ENCODE measurements at regions not wholly inside any gene's neighbourhood (a gene's known extent, or its start where the extent isn't known, plus 50 kb on each side); places are given as distances from the start of the nearest gene placed in this dataset.

DNA sequence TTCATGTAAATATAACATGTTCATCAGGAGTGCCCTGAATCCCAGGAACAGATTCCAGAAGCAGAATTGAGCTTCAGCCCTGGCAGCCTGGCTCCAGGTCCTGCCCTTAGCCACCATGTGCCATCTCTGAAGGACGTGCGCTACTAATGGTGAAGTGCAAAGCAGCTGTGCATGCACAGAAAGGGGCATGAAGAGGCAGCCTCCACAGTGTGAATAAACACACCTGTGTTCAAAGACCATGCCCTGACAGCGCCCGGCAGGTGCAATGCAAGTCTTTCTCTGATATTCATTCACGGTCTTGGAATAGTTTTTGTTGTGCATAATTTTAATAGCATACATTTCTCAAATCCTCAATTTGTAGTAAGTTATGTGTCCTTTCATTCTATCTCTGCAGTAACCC is 250.4 kb upstream of the TCERG1L start (continued):
- TF ChIP-seq, protein P1, sequence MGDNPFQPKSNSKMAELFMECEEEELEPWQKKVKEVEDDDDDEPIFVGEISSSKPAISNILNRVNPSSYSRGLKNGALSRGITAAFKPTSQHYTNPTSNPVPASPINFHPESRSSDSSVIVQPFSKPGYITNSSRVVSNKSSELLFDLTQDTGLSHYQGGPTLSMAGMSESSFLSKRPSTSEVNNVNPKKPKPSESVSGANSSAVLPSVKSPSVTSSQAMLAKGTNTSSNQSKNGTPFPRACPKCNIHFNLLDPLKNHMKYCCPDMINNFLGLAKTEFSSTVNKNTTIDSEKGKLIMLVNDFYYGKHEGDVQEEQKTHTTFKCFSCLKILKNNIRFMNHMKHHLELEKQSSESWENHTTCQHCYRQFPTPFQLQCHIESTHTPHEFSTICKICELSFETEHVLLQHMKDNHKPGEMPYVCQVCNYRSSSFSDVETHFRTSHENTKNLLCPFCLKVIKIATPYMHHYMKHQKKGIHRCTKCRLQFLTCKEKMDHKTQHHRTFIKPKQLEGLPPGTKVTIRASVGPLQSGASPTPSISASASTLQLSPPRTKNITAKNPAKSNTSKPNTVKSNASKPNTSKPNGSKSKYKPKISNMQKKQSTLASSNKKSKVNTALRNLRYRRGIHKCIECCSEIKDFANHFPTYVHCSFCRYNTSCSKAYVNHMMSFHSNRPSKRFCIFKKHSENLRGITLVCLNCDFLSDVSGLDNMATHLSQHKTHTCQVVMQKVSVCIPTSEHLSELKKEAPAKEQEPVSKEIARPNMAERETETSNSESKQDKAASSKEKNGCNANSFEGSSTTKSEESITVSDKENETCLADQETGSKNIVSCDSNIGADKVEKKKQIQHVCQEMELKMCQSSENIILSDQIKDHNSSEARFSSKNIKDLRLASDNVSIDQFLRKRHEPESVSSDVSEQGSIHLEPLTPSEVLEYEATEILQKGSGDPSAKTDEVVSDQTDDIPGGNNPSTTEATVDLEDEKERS (CRISPR knock-in tag; IDR thresholded peaks at IDR 0.05) = no peak
- TF ChIP-seq PHF20 (CRISPR knock-in tag; IDR thresholded peaks at IDR 0.05) (no peak), HNRNPK (IDR thresholded peaks at IDR 0.05; ENCODE audit: low read depth, low read length, poor library complexity, severe bottlenecking) (no peak), MYNN (CRISPR knock-in tag; IDR thresholded peaks at IDR 0.05; ENCODE audit: low read depth) (no peak)

DNA sequence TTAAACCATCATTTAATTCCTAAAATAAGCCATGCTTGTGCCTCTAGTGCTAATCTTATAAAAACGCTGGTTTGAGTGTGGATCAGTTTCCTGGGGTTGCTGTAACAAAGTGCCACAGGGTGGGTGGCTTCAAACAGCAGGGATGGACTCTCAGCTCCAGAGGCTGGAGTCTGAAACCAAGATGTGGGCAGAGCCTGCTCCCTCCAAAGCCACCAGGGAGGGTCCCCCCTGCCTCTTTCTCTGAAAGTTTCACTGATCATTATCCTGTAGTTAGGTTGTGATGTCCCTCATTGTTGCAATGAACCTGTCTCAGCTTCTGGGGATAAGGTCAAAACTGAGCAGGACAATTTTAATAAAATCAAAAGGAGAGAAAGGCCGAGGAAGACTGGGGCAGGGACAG is 251.9 kb upstream of the TCERG1L start:
- no TSS peak for BruUV-seq (replicated peaks)
- no peaks in the 10 kb centered on the region for H3K36me3 ChIP-seq (replicated peaks in 1 of 2; ENCODE audit: control insufficient read depth in 1 of 2, insufficient read depth in 2 of 2, low read length in 2 of 2)
- no peaks in the 10 kb centered on the region for H3K9me3 ChIP-seq (ENCODE audit: low read length)
- H3K4me1 ChIP-seq (ENCODE audit: insufficient read depth, low read length) = no peaks in the 10 kb centered on the region
- DNase-seq (ENCODE audit: low spot score) (no peak), FAIRE-seq (no peak), ATAC-seq (no peak)
- no peak overlapping the region for H3K9ac ChIP-seq (ENCODE audit: insufficient read depth, low read depth, low read length)
- intact Hi-C loops (cut with micrococcal nuclease; ENCODE audit: unreplicated experiment) = no loop called here
- H4K20me1 ChIP-seq (ENCODE audit: insufficient read depth, low read length) = no peaks in the 10 kb centered on the region
- in situ Hi-C loops (cut with HindIII; ENCODE audit: extremely low pct_ligation_motif_present, low pct_unique_long_range_greater_than_20kb) = no loop called here
- peaks cover 2 to 29% of the 10 kb centered on the region in 2 experiments; a peak in 4 of 5 replicates for H3K27me3 ChIP-seq (ENCODE audit: control insufficient read depth in 1 of 2, insufficient read depth in 2 of 2, low read length in 2 of 2)
- POLR2A ChIA-PET = no interaction called here
- no peak overlapping the region for H3K4me2 ChIP-seq (ENCODE audit: low read depth, low read length)
- no peak overlapping the region for H2AFZ ChIP-seq (ENCODE audit: low read length)
- H3K4me3 ChIP-seq (replicated peaks in 1 of 3; ENCODE audit: insufficient read depth in 1 of 3, low read depth in 2 of 3, low read length in 3 of 3) = no peak overlapping the region
- H3K79me2 ChIP-seq (ENCODE audit: insufficient read depth, low read length) = no peaks in the 10 kb centered on the region
- no peak overlapping the region for H3K27ac ChIP-seq (ENCODE audit: extremely low read length, insufficient read depth, low read length)
- CTCF ChIA-PET (ENCODE audit: low intra/inter-chr PET ratio, low total read pairs) = no interaction called here
- WGBS (ENCODE audit: low lambda C conversion rate) = 0% methylated on average over 2 of the region's 2 CpGs
- TF ChIP-seq NCOA5 (CRISPR knock-in tag; IDR thresholded peaks at IDR 0.05) (no peak), ZNF720 (CRISPR knock-in tag; IDR thresholded peaks at IDR 0.05) (no peak), HHEX (CRISPR knock-in tag; IDR thresholded peaks at IDR 0.05) (no peak), ZNF253 (CRISPR knock-in tag; IDR thresholded peaks at IDR 0.05; ENCODE audit: borderline replicate concordance) (no peak), SALL1 (CRISPR knock-in tag; IDR thresholded peaks at IDR 0.05) (no peak), ZNF605 (CRISPR knock-in tag; IDR thresholded peaks at IDR 0.05) (no peak), POGZ (CRISPR knock-in tag; IDR thresholded peaks at IDR 0.05) (no peak), ZNF878 (CRISPR knock-in tag; IDR thresholded peaks at IDR 0.05) (no peak)
- TF ChIP-seq, protein P2, sequence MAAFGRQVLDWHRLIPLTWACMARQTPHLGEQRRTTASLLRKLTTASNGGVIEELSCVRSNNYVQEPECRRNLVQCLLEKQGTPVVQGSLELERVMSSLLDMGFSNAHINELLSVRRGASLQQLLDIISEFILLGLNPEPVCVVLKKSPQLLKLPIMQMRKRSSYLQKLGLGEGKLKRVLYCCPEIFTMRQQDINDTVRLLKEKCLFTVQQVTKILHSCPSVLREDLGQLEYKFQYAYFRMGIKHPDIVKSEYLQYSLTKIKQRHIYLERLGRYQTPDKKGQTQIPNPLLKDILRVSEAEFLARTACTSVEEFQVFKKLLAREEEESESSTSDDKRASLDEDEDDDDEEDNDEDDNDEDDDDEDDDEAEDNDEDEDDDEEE (CRISPR knock-in tag; IDR thresholded peaks at IDR 0.05) = no peak
- TF ChIP-seq, protein P3, sequence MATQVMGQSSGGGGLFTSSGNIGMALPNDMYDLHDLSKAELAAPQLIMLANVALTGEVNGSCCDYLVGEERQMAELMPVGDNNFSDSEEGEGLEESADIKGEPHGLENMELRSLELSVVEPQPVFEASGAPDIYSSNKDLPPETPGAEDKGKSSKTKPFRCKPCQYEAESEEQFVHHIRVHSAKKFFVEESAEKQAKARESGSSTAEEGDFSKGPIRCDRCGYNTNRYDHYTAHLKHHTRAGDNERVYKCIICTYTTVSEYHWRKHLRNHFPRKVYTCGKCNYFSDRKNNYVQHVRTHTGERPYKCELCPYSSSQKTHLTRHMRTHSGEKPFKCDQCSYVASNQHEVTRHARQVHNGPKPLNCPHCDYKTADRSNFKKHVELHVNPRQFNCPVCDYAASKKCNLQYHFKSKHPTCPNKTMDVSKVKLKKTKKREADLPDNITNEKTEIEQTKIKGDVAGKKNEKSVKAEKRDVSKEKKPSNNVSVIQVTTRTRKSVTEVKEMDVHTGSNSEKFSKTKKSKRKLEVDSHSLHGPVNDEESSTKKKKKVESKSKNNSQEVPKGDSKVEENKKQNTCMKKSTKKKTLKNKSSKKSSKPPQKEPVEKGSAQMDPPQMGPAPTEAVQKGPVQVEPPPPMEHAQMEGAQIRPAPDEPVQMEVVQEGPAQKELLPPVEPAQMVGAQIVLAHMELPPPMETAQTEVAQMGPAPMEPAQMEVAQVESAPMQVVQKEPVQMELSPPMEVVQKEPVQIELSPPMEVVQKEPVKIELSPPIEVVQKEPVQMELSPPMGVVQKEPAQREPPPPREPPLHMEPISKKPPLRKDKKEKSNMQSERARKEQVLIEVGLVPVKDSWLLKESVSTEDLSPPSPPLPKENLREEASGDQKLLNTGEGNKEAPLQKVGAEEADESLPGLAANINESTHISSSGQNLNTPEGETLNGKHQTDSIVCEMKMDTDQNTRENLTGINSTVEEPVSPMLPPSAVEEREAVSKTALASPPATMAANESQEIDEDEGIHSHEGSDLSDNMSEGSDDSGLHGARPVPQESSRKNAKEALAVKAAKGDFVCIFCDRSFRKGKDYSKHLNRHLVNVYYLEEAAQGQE (IDR thresholded peaks at IDR 0.05; ENCODE audit: borderline replicate concordance in 1 of 2, low read depth in 1 of 2, low read length in 2 of 2) = no peak
